ENCODE measurements at regions not wholly inside any gene's neighbourhood (a gene's known extent, or its start where the extent isn't known, plus 50 kb on each side); places are given as distances from the start of the nearest gene placed in this dataset.

GRCh38 chr2:12619975-12620374 is 96.8 kb upstream of the TRIB2 start:
- ATAC-seq, result no peak
- no peaks in the 10 kb centered on the region for H3K27me3 ChIP-seq (ENCODE audit: control insufficient read depth, insufficient read depth, low read length)
- TF ChIP-seq SIN3A (IDR thresholded peaks at IDR 0.05; ENCODE audit: borderline replicate concordance, insufficient read depth, low read depth, low read length) (no peak), CTCF (IDR thresholded peaks at IDR 0.05) (no peak), TCF7L2 (IDR thresholded peaks at IDR 0.05; ENCODE audit: low read depth, low read length) (no peak), REST (IDR thresholded peaks at IDR 0.05; ENCODE audit: insufficient read depth in 1 of 2, low read depth in 2 of 2, low read length in 1 of 2) (no peak), POLR2AphosphoS5 (IDR thresholded peaks at IDR 0.05; ENCODE audit: low read depth, low read length) (no peak)
- H3K4me1 ChIP-seq (ENCODE audit: control insufficient read depth, insufficient read depth, low read length), result no peaks in the 10 kb centered on the region
- ChIA-PET POLR2A (no interaction called here), CTCF (no interaction called here)
- H3K36me3 ChIP-seq (ENCODE audit: control insufficient read depth, insufficient read depth, low read length), result no peaks in the 10 kb centered on the region
- H3K27ac ChIP-seq (ENCODE audit: low read length), result no peak overlapping the region
- no TSS peak for BruUV-seq (replicated peaks)
- no peaks in the 10 kb centered on the region for H3K9me3 ChIP-seq (ENCODE audit: control insufficient read depth, insufficient read depth, low read depth, low read length)
- no peak overlapping the region for H3K4me3 ChIP-seq (ENCODE audit: low read depth in 2 of 2, low read length in 2 of 2)
- no peak for DNase-seq (ENCODE audit: low read depth, low spot score)
- in situ Hi-C loops (cut with HindIII; ENCODE audit: low pct_unique_long_range_greater_than_20kb, low sequenced_read_pairs), result no loop called here
- intact Hi-C loops (cut with micrococcal nuclease; ENCODE audit: unreplicated experiment), result no loop called here

GRCh38 chr2:12620759-12621158 is 96.0 kb upstream of the TRIB2 start:
- Histone ChIP-seq H3K4me3 (ENCODE audit: low read depth in 2 of 2, low read length in 2 of 2) (no peak overlapping the region), H3K4me1 (ENCODE audit: control insufficient read depth, insufficient read depth, low read length) (no peaks in the 10 kb centered on the region), H3K27ac (ENCODE audit: low read length) (no peak overlapping the region; the same call in 1 of the 2 replicates), H3K27me3 (ENCODE audit: control insufficient read depth, insufficient read depth, low read length) (no peaks in the 10 kb centered on the region), H3K36me3 (ENCODE audit: control insufficient read depth, insufficient read depth, low read length) (no peaks in the 10 kb centered on the region), H3K9me3 (ENCODE audit: control insufficient read depth, insufficient read depth, low read depth, low read length) (no peaks in the 10 kb centered on the region)
- intact Hi-C loops (cut with micrococcal nuclease; ENCODE audit: unreplicated experiment) (no loop called here), in situ Hi-C loops (cut with HindIII; ENCODE audit: low pct_unique_long_range_greater_than_20kb, low sequenced_read_pairs) (no loop called here)
- BruUV-seq (replicated peaks), result no TSS peak
- DNase-seq (ENCODE audit: low read depth, low spot score), result no peak
- ChIA-PET POLR2A (interaction anchor here (0.7 kb wide), 1 partner anchor 452 kb away, joined by 13 read pairs; no protein-coding TSS in a partner anchor), CTCF (no interaction called here)
- no peak for ATAC-seq
- TF ChIP-seq TCF7L2 (IDR thresholded peaks at IDR 0.05; ENCODE audit: low read depth, low read length) (no peak), CTCF (IDR thresholded peaks at IDR 0.05) (no peak), POLR2AphosphoS5 (IDR thresholded peaks at IDR 0.05; ENCODE audit: low read depth, low read length) (no peak), REST (IDR thresholded peaks at IDR 0.05; ENCODE audit: insufficient read depth in 1 of 2, low read depth in 2 of 2, low read length in 1 of 2) (no peak), SIN3A (IDR thresholded peaks at IDR 0.05; ENCODE audit: borderline replicate concordance, insufficient read depth, low read depth, low read length) (no peak)

All from Panc1 (cell line).